Activated CD4-positive, alpha-beta T cell treated with anti-CD3 and anti-CD28 coated beads, Interleukin-2, amount 10 ng/mL, durations not matched to agents 24 days and 14 days (primary cell): ENCODE measurements at regions not wholly inside any gene's neighbourhood (a gene's known extent, or its start where the extent isn't known, plus 50 kb on each side); places are given as distances from the start of the nearest gene placed in this dataset.
"Not testable (repeated sequence)": the region's sequence is repeated elsewhere in the genome, so short reads cannot be mapped to it uniquely, and the experiment has no call there.

Source experiments
- DNase-seq: peaks from one replicate; pipeline ENCODE4 v3.0.0; 2022
- H3K27ac Mint-ChIP-seq: one replicate; pipeline ENCODE4 v1.8.0; 2022; ENCODE audit warnings: mild to moderate bottlenecking, mixed read lengths
- H3K27me3 Mint-ChIP-seq: one replicate; pipeline ENCODE4 v1.8.0; 2022; ENCODE audit warnings: mixed read lengths
- H3K36me3 Mint-ChIP-seq: one replicate; pipeline ENCODE4 v1.8.0; 2022; ENCODE audit warnings: low read depth, mild to moderate bottlenecking, mixed read lengths
- H3K4me1 Mint-ChIP-seq: one replicate; pipeline ENCODE4 v1.8.0; 2021; ENCODE audit warnings: mixed read lengths
- H3K4me3 Mint-ChIP-seq: one replicate; pipeline ENCODE4 v1.8.0; 2022; ENCODE audit warnings: mild to moderate bottlenecking, moderate library complexity, mixed read lengths
- H3K9me3 Mint-ChIP-seq: one replicate; pipeline ENCODE4 v1.8.0; 2021; ENCODE audit warnings: mixed read lengths
- intact Hi-C: fragments of 100-400 bp; cut with micrococcal nuclease; formaldehyde crosslinking; loops from one replicate; pipeline ENCODE4 v1.15.1; 2023

DNA sequence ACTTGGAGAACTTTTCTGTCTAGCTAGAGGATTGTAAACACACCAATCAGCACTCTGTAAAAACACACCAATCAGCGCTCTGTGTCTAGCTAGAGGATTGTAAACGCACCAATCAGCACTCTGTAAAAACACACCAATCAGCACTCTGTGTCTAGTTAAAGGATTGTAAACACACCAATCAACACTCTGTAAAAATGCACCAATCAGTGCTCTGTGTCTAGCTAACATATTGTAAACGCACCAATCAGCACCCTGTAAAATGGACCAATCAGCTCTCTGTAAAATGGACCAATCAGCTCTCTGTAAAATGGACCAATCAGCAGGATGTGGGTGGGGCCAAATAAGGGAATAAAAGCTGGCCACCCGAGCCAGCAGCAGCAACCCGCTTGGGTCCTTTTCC is 91.1 kb upstream of the KRAS start:
- H3K9me3 Mint-ChIP-seq, H3K36me3 Mint-ChIP-seq, H3K4me3 Mint-ChIP-seq, H3K27me3 Mint-ChIP-seq, H3K4me1 Mint-ChIP-seq, H3K27ac Mint-ChIP-seq, DNase-seq, intact Hi-C loops: not testable (repeated sequence)

DNA sequence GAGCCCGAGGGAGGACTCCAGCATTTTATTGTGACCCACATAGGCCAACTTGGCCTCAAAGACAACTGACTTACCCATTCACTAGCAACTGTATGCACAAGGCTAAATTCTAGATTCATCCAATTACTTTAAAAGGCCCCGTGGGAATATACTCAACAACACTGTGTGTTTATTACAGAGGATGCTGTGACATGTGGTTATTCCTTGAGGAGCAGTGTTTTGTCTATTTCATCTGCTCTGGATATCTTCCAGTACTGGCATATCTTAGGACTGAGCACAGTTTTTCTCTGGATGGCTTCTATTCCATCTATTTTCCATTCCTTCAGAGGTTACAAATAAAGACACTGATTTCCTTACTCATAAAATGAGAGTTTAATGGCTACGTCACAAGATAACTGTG is 87.2 kb upstream of the KRAS start:
- intact Hi-C loops = no loop called here
- Mint-ChIP-seq H3K4me1 (peaks cover 10% of the 10 kb centered on the region), H3K9me3 (peaks cover 10% of the 10 kb centered on the region), H3K4me3 (no peak overlapping the region), H3K36me3 (no peaks in the 10 kb centered on the region), H3K27me3 (peaks cover 14% of the 10 kb centered on the region), H3K27ac (no peak overlapping the region)
- DNase-seq = no peak

DNA sequence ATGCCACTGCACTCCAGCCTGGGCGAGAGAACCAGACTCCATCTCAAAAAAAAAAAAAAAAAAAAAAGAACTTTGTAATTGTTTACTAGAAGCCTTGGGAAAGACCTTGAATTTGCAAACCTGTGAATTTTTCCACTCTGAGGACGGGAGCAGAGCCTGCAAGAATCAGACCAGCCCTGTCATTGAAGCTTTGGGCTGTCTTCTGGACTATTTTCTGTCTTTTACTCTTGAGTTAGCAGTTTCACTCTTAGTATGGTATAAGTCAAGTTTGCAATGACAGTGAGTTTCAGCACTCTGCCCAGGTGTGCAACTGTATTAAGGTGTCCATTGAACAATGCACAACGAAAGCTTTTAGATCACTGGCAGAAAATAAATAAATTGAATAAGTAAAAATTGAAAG is 81.4 kb upstream of the KRAS start:
- H3K36me3 Mint-ChIP-seq = no peaks in the 10 kb centered on the region
- intact Hi-C loops = no loop called here
- no peak for DNase-seq
- H3K27me3 Mint-ChIP-seq = peaks cover 25% of the 10 kb centered on the region
- H3K27ac Mint-ChIP-seq = no peak overlapping the region
- no peak overlapping the region for H3K4me3 Mint-ChIP-seq
- H3K4me1 Mint-ChIP-seq = peaks cover 16% of the 10 kb centered on the region
- no peaks in the 10 kb centered on the region for H3K9me3 Mint-ChIP-seq

DNA sequence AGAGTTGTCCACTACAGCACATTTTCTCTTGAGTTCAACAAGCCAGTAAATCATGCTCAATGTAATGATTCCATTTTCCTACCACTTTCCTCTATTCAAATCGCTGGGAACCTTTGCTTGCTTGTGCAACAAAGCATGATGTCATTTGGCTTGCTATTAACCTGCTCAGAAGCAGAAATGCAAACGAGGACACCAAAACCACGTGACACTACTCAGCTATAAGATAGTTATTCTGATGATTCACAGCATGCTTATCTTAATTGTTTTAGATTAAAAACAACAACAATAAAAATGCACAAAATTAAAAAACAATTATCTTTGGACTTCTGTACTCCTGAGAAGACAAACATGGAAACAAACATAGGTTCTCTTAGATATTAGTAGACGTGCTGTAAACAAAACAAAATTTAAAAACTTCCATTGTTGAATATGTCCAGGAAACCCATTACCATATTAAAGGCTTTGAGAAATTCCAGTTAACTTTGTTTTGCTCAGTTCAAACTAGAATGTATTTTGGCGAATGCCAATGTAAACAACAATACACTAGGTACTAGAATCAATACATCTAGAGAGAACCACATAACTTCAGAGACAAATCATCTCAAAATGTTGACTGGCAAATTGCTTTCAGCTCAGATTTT is 77.5 kb upstream of the KRAS start:
- DNase-seq = no peak
- H3K4me3 Mint-ChIP-seq = no peak overlapping the region
- H3K4me1 Mint-ChIP-seq = peaks cover 15% of the 10 kb centered on the region
- no peaks in the 10 kb centered on the region for H3K9me3 Mint-ChIP-seq
- intact Hi-C loops = no loop called here
- peaks cover 15% of the 10 kb centered on the region for H3K27me3 Mint-ChIP-seq
- no peaks in the 10 kb centered on the region for H3K36me3 Mint-ChIP-seq
- H3K27ac Mint-ChIP-seq = no peak overlapping the region

DNA sequence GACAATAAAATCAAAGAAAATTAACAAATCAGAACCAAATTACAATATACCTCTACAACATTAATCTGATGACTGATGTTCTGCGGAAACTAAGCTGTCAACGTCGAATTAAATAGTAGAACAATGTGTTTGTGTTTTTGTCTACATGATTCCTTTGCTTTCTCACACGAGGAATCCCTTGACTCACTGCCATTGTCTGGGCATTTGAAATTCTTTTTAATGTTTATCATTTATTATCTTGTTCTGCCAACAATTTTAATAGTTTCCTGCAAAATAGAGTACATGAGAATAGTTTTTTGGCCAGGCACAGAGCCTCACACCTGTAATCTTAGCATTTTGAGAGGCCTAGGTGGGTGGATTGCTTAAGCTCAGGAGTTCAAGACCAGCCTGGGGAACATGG is 76.6 kb upstream of the KRAS start:
- no peak for DNase-seq
- H3K9me3 Mint-ChIP-seq = no peaks in the 10 kb centered on the region
- peaks cover 22% of the 10 kb centered on the region for H3K4me1 Mint-ChIP-seq
- no peaks in the 10 kb centered on the region for H3K36me3 Mint-ChIP-seq
- H3K27me3 Mint-ChIP-seq = peaks cover 15% of the 10 kb centered on the region
- no peak overlapping the region for H3K27ac Mint-ChIP-seq
- H3K4me3 Mint-ChIP-seq = no peak overlapping the region
- intact Hi-C loops = no loop called here

DNA sequence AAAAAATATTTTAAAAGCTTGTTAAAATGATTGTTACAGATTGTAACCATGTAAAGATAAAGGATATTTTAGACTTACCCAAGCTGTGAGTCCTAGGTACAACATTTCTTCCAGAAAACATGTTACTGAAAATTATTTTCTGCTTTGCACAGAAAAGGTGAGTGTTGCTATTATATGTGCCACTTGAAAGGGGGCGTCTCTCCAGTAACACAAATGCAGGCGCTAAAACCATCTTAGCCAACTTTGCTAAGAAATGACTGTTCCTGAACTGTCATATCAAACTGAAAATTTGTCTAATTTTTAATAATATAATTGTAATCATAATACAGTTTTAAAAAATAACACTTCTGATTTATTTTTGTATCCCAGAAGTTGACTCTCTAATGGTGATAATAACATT is 75.6 kb upstream of the KRAS start:
- Mint-ChIP-seq H3K27me3 (peaks cover 15% of the 10 kb centered on the region), H3K4me3 (no peak overlapping the region), H3K27ac (no peak overlapping the region), H3K4me1 (peaks cover 31% of the 10 kb centered on the region), H3K9me3 (no peaks in the 10 kb centered on the region), H3K36me3 (no peaks in the 10 kb centered on the region)
- intact Hi-C loops = no loop called here
- no peak for DNase-seq

DNA sequence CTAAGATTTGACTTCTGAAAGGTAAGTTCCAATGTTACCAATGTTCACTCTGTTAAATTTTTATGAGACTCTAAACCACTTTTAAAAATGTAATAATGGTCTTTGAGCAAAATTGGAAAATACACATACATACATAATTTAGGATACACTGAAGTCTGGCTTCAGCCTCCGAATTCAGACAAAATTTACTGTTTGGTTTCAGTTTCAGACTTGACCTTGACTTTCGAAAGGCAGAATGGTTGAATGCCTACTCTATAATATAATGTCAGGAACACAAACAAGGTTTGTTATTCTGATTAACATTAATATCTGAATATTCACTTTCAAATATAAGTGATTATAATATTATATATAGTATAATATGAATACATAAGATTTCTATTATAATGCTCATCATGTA is 74.1 kb upstream of the KRAS start:
- no peak for DNase-seq
- Mint-ChIP-seq H3K36me3 (no peaks in the 10 kb centered on the region), H3K27me3 (peaks cover 5% of the 10 kb centered on the region), H3K4me1 (peaks cover 46% of the 10 kb centered on the region), H3K9me3 (no peaks in the 10 kb centered on the region), H3K27ac (no peak overlapping the region), H3K4me3 (no peak overlapping the region)
- intact Hi-C loops = loop anchor here (5.0 kb wide), 4 partner anchors 48 to 423 kb away; partner anchors contain the start of genes DNAI7 and ETFRF1

DNA sequence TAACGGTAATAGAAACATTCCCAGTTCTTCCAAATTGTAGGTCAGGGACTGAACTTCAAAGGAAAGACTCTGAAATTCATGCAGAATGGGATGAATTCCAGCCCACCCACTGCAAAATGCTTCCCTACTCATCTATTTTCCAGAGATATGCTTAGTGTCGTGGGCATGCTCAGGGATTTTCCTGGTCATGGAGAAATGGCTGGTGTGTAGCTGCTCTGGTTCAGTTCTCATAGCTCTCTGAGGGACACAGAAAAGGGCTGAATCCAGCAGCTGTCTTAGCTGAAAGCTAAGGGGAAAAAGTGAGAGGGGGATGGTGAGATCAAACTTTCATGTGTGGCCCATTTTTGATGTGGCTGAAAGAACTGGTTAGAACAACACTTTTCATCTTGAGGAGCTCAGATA is 72.9 kb upstream of the KRAS start:
- H3K4me1 Mint-ChIP-seq = peaks cover 50% of the 10 kb centered on the region
- DNase-seq = peak; percentile 74
- no peaks in the 10 kb centered on the region for H3K36me3 Mint-ChIP-seq
- no peak overlapping the region for H3K27ac Mint-ChIP-seq
- no peaks in the 10 kb centered on the region for H3K9me3 Mint-ChIP-seq
- H3K4me3 Mint-ChIP-seq = peak overlapping the region; percentile 25
- intact Hi-C loops = loop anchor here (5.0 kb wide), 4 partner anchors 46 to 421 kb away; partner anchors contain the start of genes DNAI7 and ETFRF1
- H3K27me3 Mint-ChIP-seq = peaks cover 1% of the 10 kb centered on the region

DNA sequence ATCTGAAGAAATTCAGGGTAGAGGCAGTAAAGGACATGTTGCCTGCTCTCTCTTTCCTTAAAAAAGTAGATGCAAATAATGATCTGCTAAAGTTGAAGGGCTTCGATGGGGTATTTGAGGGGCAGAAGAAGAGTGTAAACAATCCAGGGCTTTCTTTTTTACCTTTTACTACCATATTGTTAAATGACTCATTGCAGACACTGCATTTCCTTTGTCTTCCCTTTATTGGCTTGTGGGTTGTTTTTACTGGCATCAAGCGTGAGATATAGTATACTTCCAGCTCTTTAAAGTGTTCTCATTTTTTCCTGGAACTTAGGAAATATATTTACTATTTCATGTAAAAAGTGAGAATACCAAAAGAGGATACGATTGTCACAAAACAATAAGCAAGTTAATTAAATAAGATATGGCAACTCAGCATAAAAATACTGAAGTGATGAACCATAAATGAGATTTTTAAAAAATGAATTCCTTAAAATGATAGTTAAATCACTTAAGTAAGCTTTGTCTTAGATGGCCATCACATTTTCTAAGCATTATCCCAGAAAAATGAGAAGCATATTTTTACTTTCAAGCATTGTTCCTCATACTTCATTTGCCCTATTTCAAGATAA is 72.3 kb upstream of the KRAS start:
- H3K9me3 Mint-ChIP-seq = no peaks in the 10 kb centered on the region
- peaks cover under 1% of the 10 kb centered on the region for H3K27me3 Mint-ChIP-seq
- no peaks in the 10 kb centered on the region for H3K36me3 Mint-ChIP-seq
- DNase-seq = peak; percentile 60
- intact Hi-C loops = loop anchor here (5.0 kb wide), 4 partner anchors 46 to 421 kb away; partner anchors contain the start of genes DNAI7 and ETFRF1
- peaks cover 49% of the 10 kb centered on the region for H3K4me1 Mint-ChIP-seq
- H3K27ac Mint-ChIP-seq = peak overlapping the region; percentile 81
- H3K4me3 Mint-ChIP-seq = peak overlapping the region; percentile 72

DNA sequence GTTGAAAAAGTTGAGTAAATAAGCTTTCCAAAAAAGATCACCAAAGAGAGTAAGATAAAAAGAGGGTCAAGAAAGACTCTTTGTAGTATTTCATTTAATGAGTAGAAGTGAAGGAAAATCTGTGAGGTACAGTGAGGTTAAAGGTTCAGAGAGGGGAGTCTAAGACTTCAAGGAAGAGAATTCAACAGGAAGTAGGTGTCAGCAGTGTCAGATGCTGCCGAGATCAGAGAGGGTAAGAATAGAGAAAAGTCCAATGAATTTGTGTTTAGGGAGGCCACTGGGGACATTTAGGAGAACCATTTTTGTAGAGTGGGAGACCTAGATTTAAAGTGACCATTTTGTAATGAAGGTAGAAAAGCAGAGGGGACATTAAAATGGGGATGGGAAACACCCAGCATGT is 71.6 kb upstream of the KRAS start:
- Mint-ChIP-seq H3K36me3 (no peaks in the 10 kb centered on the region), H3K27me3 (peaks cover 4% of the 10 kb centered on the region), H3K27ac (peak overlapping the region; percentile 81), H3K4me3 (peak overlapping the region; percentile 72), H3K4me1 (peaks cover 47% of the 10 kb centered on the region), H3K9me3 (no peaks in the 10 kb centered on the region)
- intact Hi-C loops = loop anchor here (5.0 kb wide), 4 partner anchors 45 to 420 kb away; partner anchors contain the start of genes DNAI7 and ETFRF1
- no peak for DNase-seq

DNA sequence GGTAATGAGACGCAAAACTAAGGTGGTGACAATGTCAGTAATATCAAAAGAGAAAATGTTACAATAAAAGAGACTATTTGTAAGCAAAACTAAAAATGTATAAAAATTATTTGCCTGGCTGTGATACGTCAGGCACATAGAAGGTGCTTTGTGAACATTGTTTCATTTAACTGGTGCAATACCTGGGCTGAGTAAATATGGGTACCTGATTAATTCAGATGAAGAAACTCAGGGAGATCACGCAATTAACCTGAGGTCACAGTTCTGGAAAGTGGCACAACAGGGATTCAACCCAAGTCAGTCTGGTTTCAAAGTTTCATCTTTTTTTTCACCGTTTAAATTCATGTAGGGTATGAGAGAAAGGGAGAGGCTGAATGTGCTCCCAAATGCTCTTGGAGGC is 71.0 kb upstream of the KRAS start:
- H3K36me3 Mint-ChIP-seq = no peaks in the 10 kb centered on the region
- no peaks in the 10 kb centered on the region for H3K9me3 Mint-ChIP-seq
- peak overlapping the region; percentile 40 for H3K27ac Mint-ChIP-seq
- peak overlapping the region; percentile 72 for H3K4me3 Mint-ChIP-seq
- intact Hi-C loops = loop anchor here (2.0 to 5.0 kb wide), 5 partner anchors 44 to 419 kb away; partner anchors contain the start of genes DNAI7 and ETFRF1
- DNase-seq = no peak
- peaks cover 47% of the 10 kb centered on the region for H3K4me1 Mint-ChIP-seq
- peaks cover 4% of the 10 kb centered on the region for H3K27me3 Mint-ChIP-seq

DNA sequence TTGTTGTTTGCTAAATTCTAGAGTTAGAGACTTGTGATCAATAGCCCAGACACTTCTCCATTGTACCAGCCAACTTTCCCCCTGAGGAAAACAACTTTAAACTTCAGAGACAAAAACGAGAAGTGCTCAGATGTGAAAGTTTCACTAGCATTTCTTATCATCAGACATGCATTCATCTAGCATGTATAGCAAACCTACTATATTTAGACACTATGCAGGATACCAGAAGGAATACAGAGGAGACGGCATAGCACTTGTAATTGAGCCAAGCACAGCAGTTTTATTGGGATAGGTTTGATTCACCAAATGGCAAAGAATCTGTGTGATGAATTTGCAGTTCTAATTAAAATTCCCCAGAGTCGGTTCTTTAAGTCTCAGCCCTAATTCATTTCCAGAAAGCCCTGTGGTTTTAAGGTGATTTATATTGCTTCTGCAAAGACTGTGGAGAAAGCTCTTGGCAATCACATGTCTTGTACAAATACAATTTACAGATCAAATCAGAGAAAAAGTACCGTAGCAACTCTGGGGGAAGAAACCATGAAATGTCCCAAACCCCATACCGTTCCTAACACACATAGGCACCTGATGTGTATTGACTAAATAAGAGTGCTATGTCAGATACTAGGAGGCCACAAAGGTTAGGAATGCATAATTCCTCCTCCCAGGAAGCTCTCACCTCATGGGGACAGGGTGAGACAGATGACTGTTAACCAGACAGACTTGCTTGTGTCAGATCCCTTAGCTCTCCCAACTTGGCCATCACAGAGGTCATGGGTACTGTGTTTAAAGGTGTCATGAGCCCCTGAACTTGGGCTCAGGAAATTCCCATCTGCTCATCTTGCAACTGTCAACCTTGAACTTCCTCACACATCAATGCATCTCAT is 69.6 kb upstream of the KRAS start:
- Mint-ChIP-seq H3K4me1 (peaks cover 47% of the 10 kb centered on the region), H3K27ac (peak overlapping the region; percentile 80)
- intact Hi-C loops = loop anchor here (1.0 to 5.0 kb wide), 9 partner anchors 13 to 481 kb away; partner anchors contain the start of genes DNAI7, ETFRF1 and KRAS

DNA sequence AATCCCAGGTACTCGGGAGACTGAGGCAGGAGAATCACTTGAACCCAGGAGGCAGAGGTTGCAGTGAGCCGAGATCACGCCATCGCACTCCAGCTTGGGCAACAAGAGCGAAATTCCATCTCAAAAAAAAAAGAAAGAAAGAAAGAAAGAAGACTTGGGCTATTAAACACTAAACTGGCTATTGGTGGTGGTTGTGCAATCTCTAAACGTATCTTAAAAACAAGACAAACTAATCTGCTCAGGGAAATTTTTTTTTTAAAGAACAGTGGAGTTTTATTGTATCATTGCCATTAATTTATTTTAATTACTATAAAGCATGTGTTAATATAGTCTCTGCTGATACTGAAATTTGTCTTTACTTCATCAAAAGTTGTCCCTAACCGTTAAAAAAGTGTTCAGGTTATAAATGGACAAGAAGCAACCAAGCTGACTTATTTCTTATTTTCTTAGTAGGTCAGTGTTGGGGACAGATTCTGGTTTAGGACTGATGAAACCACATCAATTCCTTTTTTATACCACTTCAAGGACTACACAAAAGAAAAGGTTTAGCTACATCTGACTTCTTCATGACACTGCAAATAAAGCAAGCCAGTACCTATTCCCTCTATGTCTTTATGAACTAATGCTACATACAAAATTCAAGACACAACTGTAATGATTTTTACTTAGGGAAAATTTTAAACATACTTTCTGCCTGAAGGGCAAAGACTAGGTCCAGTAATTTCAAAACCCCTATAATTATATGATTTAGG is 68.7 kb upstream of the KRAS start:
- H3K9me3 Mint-ChIP-seq = peaks cover 5% of the 10 kb centered on the region
- peak overlapping the region; percentile 25 for H3K27ac Mint-ChIP-seq
- H3K4me1 Mint-ChIP-seq = peaks cover 47% of the 10 kb centered on the region
- no peaks in the 10 kb centered on the region for H3K36me3 Mint-ChIP-seq
- intact Hi-C loops = no loop called here
- DNase-seq = no peak
- no peak overlapping the region for H3K4me3 Mint-ChIP-seq
- H3K27me3 Mint-ChIP-seq = peaks cover 15% of the 10 kb centered on the region

More for the DNA sequence above, 69.6 kb upstream of the KRAS start:
- peak; percentile 61 for DNase-seq
- peaks cover 5% of the 10 kb centered on the region for H3K9me3 Mint-ChIP-seq
- H3K4me3 Mint-ChIP-seq = peak overlapping the region; percentile 43
- no peaks in the 10 kb centered on the region for H3K36me3 Mint-ChIP-seq
- H3K27me3 Mint-ChIP-seq = peaks cover 13% of the 10 kb centered on the region
